Amygdala (tissue), 56 donors: ENCODE measurements at regions not wholly inside any gene's neighbourhood (a gene's known extent, or its start where the extent isn't known, plus 50 kb on each side); places are given as distances from the start of the nearest gene placed in this dataset.

ENCODE experiments used
- DNase-seq, 56 donors: peaks; one replicate each; lab custom pipeline; 2025; lab: John Stamatoyannopoulos, UW

DNA sequence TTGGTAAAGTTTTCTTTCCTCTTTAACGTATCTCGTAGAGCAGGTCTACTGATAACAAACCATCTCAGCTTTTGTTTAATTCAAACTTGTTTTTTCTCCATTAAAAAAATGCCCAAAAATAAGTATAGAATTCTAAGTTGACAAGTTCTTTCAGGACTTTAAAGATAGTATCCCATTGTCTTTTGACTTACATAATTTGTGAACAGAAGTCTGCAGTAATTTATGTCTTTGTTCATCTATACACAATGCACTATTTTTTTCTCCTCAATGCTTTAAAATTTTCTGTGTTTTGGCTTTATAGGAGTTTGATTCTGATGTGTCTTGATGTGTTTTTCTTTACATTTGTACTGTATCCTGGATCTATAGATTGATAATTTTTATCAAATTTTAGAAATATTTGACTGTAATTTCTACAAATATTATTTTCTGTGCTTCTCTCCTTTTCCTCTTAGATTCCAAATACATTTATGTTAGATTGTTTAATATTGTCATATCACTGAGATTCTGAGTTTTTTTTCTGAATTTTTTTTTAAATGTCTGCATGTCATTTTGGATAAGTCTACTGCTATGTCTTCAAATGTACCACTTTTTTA lies 143.3 kb downstream of the FTCDNL1 start:
- DNase-seq, result no peak

DNA sequence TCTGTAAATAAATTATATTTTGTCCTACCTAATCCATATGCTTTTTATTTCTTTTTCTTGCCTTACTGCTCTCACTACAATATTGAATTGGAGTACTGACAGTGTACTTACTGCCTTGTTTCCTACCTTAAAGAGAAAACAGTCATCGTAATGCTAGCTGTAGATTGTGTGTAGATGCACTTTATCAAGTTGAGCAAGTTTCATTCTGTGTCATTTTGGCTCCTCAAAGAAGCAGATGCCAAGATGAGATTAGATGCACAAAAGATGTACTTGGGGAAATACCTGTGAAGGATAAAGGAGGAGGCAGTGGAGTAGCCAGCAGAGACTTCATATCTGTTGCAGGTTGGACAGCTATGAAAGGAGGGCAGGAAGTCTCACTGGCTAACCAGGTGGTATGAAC lies 145.5 kb downstream of the FTCDNL1 start:
- no peak for DNase-seq

DNA sequence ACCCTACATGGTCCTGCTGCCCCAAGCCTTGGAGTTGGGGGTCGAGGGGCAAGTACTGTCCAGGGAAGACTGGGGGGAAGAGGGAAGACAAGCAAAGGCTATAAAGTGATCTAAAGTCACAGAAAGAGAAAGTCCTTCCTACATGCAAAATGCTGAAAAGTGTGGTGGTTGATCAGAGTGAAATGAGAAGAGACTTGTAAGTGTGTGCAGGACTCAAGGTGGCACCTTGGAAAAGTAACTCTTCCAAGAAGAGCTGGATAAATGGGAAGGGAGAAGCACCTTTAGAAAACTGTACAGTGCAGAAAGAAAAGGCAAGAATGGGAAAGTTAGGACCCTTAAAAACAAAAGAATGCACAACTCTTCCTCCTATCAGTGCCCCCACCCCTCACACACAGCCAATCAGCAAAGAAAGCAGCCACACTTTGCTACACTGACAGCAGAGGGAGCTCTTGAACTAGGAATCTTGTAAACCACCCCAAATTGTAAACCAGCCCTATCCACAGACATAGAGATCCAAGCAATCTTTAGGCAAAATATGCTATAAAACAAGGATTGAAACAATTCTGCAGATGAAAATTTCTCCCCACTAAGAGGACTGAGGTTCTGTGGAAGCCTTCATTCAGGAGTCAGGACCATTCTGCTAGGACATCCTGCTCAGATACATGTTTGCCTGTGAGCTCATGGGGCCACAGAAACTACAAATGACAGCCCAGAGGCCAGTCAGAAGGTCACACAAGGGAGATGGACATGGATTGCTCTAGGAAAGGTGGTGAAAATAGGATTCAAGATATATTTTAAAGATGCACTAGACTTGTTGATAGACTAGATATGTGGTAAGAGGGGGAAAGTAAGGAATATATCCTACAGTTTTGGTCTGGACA lies 146.4 kb downstream of the FTCDNL1 start:
- DNase-seq, result peak in 19 of 56 donors; percentile 0 to 70 (median 8)

DNA sequence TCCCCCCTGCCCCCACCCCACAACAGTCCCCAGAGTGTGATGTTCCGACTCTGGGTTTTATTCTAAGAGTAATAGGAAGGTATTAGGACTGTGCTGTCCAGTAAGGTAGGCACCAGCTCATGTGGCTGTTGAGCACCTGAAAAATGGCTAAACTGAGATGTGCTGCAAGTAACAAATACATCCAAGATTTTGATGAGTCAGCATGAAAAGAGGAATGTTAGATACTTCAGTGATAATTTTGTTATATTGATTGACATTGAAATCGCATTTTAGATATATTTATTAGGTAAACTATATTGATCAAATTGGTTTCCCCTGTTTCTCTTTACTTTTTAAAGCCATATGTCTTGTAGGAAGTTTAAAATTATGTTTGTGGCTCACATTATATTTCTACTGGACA lies 147.8 kb downstream of the FTCDNL1 start:
- DNase-seq, result no peak

DNA sequence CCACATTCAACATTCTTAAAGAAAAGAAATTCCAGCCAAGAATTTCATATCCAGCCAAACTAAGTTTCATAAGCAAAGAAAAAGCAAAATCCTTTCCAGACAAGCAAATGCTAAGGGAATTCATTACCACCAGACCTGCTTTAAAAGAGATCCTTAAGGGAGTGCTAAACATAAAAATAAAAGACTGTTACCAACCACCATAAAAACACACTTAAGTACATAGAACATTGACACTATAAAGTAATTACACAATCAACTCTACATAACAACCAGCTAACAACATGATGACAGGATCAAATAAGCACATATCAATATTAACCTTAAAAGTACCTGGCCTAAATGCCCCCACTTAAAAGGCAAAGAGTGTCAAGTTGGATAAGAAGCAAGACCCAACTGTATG lies 153.5 kb downstream of the FTCDNL1 start:
- no peak for DNase-seq

DNA sequence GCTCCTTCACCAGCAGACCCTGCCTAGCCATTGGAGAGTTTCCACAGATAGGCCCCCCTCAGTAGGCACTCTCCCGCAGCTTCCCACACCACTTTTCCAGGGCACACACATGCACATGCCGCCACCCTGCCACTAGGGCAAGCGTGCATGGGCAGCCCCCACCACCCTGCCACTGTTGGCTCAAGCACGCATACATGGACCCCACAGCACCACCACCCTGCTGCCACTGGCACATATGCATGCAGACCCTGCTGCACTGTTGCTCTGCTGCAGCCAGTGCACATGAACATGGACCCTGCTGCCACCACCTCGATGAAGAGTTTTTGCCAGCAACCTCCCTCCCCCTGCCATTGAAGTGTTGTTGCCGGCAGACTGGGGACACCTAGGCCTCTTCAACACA lies 154.9 kb downstream of the FTCDNL1 start:
- DNase-seq, result no peak

DNA sequence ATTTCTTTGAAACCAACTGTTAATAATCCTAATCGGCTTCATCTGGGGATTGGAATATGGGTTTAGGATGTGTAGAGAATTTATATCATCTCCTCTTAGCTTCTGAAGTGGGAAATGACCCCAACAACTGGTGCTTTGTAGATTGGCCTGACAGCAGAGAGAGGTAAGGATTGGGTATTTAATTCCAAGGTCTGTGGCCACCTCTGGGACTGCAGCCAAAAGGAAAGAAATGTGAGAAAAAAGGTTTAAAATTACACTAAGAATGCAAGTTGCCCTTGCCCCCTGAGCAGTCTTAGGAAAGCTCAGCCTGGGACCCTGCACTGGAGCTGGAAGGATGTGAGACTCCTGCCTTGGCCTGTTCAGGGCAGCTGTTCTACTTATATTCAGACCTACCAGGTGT lies 157.1 kb downstream of the FTCDNL1 start:
- no peak for DNase-seq

DNA sequence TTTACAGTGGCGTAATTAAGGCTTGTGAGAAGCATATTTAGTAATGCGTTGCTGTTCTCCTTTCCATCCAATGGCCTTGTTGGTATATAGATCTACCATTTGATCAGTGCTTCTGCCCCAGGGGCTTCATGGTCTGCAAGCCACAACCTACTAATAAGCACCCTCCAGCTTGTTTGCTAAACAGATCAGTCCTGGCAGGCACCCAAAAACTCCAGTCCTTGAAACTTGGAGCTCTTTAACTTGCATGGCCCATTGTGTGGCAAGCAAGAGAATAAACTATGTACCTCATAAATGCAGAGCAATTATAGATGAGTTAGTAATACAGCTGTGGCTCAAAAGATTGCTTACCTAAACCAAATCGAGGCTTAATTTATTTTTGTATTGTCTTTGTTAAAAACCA lies 158.5 kb downstream of the FTCDNL1 start:
- DNase-seq, result peak in 5 of 56 donors; percentile 1 to 60 (median 7)

DNA sequence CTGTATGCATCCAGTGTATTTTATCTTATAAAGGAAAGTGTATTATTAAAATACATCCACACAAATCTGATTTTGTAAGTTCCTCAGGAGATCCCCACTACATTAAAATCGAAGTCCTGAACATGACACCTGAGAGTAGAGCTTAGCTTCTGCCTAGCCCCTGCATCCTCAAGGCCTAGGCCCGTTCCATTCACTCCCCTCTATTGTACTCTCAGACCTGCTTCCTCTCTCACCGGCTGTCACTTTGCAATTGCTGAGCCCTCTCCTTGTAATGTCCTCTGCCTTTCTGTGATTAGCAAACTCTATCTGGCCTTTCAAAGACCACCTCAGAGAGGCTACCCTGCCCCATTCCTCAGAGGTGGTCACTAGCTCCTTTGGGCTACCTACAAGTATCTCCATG lies 160.8 kb downstream of the FTCDNL1 start:
- no peak for DNase-seq

DNA sequence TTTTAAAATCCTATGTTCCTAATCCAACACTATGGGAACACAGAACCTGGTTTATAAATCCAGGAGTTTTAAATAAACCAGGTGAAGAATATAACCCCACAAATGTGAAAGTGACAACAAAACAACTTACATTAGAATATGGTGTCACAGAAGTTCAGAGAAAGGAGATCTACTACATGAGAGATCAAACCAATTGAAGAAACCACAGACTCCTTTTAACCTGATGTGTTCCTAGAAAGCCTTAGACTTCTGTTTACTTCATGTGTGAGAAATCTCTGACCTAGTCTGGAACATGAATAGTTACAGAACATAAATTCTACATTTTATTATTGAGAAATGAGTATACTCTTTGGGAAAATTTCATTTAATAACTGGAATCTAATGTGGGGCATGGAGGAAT lies 165.3 kb downstream of the FTCDNL1 start:
- DNase-seq, result no peak

DNA sequence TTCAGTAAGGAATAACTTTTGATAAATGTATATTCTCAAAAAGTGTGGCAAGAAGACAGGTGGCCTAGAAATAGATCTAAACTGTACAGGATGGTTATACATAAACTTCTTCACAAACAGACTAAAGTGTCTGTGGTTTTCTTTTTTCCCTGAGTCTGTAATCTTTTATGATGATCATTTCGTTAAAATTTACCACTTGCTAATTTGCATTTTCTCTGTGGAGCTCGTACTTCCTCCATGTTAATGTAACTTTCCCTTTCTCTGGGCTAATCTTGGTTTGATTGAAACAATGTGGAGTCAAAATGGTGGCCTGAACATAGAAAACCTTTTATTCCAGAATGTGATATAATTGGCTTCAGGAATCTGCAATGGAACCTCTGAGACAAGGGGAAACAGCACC lies 166.2 kb downstream of the FTCDNL1 start:
- no peak for DNase-seq

DNA sequence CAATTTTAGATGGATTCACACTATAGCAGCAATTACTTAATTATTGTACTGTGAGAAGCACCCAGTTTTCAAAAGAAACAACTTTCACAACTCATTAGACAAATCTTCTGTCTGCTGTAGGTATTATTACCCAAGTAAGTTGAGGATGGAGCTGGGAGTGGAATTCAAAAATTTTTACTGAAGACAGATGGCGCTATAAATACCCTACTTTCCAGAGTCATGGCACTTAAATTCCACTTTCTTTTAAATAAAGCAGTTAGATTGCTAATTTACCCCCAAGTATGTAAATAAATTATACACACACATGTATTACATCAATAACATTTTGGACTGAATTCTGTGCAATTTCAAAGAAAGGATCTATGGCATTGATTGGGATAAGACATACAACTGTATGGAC lies 166.8 kb downstream of the FTCDNL1 start:
- no peak for DNase-seq

DNA sequence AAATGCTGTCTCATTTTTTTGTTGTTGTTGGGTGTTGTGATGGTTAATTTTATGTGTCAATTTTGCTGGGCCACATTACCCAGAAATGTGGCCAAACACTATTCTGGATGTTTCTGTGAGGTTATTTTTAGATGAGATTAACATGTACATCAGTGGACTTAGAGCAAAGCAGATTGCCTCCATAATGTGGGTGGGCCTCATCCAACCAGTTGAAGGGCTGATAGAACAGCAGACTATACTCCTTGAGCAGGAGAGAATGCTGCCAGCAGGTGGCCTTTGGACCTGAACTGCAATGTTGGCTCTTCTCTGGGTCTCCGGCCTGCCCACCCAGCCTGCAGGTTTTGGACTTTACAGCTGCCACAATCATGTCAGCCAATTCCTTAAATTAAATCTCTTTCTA lies 169.0 kb downstream of the FTCDNL1 start:
- no peak for DNase-seq

DNA sequence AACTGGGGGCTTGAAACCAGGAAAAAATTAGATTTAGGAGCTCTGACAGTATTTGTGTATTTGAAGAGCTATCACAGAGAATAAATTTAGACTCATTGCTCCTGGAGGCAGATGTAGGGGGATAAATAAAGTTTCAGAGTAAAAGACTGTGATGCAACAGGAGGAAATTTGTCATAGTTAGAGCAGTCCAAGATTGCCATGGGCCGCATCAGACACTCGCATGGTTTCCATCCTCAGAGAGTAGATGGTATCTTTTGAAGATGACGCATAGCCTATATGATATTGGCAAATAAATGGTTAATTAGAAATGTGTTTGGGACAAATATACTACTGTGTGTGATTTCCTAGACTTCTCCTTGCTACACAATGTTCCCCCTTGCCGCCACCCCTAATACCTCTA lies 170.5 kb downstream of the FTCDNL1 start:
- DNase-seq, result no peak

DNA sequence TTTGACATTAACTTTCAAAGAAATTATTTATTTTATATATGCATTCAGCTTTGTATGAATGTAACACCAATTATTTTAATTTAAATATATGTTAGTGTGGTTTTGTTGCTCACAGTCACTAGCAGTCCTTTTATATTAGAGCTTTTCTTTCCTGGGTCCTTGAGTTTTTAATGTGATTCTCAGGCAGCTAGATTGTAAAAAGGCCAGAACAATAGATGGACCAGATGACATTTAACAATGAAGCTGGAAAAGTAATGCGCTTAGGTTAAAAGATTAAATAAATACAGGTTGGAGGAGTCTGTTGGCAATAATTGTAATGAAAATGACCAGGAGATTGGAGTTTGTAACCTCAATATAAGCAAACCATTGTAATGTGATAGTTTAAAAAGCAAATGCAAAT lies 171.1 kb downstream of the FTCDNL1 start:
- DNase-seq, result no peak

DNA sequence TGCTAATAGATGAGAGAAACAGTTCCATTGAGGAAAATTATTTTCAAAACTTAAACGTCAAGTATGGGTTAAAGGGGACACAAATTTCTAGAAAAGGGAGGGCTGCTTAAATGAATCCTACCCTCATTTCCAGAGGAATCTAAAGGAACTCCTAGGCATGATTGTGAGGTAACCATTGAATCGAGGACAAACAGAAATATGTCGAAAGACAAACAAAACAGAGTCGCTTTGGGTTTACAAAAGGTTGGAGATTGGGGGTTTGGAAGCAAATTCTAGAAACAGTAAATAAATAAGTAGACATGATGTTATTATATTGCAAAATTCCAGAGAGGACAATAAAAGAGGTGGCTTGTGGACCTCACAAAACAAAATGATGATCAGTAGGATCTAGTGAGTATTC lies 173.1 kb downstream of the FTCDNL1 start:
- DNase-seq, result no peak

DNA sequence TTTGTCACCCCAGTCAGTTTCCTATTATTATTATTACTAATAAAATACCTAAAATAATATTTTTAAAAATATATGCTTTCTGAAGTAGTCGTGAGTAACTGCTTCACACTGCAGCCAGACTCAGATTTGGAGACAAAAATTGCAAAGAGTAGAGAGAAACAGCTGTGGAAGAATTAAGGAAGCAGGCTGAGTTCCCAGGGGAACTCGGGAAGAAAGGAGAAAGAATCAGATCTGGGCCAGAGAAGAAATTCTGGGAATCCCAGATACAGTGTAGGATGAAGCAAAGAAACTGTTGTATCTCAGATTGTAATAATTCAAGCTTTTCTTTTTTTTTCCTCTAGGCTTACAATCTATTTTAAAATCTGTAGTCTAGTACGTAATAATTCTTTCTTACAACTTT lies 182.3 kb downstream of the FTCDNL1 start:
- no peak for DNase-seq

DNA sequence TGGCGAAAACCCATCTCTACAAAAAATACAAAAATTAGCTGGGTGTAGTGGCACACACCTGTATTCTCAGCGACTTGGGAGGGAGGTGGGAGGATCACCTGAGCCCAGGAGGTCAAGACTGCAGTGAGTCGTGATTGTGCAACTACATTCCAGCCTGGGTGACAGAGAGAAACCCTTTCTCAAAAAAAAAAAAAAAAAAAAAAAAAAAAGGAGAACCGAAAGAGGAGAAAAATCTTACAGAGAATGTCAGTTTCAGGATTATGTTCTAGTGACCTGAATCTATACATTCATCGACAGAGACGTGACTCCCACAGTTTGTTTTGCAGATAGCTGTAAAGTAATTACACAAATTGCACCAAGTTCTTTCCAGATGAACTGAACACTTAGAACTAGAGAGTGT lies 187.8 kb downstream of the FTCDNL1 start:
- DNase-seq, result no peak

DNA sequence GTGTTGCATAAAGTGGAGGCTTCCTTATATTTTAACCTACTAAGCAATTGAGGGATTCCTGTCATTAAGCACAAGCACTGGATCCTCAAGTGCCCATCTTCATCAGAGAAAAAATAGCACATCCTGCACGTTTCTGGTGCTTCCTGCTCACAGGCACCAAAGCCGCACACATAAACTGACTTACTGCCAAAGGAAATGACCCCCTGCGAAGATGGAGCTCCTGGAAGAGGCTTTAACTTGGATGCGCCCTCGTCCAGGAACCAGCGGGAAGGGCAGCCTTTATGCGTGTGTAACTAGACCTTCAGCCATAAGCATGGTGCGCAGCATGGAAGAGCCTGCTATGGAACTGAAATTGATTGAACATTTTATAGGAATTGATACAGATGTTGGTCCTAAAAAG lies 188.7 kb downstream of the FTCDNL1 start:
- DNase-seq, result no peak

DNA sequence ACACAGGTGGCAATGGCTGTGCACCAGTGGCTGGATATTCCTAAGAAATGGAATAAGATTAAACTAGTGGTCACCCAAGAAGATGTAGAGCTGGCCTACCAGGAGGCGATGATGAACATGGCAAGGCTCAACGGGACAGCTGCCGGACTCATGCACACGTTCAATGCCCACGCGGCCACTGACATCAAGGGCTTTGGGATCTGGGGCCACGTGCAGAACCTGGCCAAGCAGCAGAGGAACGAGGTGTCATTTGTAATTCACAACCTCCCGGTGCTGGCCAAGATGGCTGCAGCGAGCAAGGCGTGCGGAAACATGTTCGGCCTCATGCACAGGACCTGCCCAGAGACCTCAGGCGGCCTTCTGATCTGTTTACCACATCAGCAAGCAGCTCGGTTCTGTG lies 190.8 kb downstream of the FTCDNL1 start:
- DNase-seq, result no peak

DNA sequence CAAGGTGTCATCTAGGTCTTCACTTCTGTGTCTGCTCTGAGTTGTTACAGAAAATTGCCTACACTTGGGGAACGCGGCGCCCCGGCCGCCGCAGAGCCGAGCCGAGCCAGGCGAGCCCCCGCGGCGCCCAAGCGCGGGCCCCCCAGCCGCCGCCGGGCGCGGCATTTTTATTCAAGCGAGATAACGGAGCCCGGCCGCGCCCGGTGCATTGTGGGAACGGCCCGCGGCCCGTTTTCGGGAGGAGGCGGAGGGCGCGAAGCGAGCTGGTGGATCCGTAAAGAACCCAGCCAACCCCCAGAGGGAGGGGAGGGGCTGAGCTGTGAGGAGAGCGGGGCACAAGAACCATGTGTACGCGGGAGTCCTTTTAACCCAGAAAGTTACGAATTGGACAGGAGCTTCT lies 191.8 kb downstream of the FTCDNL1 start:
- DNase-seq, result peak in 41 of 56 donors; percentile 0 to 59 (median 17)

DNA sequence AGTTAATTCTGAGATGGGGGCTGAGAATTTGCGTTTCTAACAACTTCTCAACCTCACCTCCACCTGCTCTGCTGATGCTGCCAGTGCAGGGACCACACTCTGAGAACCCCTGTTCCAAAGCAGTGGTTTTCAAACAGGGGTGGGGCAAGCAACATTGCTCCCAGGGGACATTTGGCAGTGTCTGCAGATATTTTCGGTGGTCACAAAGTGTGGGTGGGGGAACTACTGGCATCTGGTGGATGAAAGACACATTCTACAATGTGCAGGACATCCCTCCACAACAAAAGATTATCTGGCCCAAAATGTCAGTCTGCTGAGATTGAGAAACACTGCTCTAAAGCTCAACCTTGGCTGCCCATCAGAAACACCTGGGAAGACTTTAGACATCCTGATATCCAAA lies 188.7 kb upstream of the SATB2 start:
- DNase-seq, result no peak
